Ascending aorta (tissue), 2 donors: ENCODE measurements at regions not wholly inside any gene's neighbourhood (a gene's known extent, or its start where the extent isn't known, plus 50 kb on each side); places are given as distances from the start of the nearest gene placed in this dataset.

Experiments
- DNase-seq, 2 donors: peaks; one replicate each; pipeline ENCODE4 v3.0.0-alpha.2; 2019; ENCODE audit warnings: low spot score in 2 of 2
- H3K27ac ChIP-seq, 2 donors: fragments of 200-600 bp; sonication (generic); one replicate each; pipeline ENCODE4 v1.5.1; 2016 to 2017; ENCODE audit warnings: mild to moderate bottlenecking in 1 of 2
- H3K27me3 ChIP-seq: fragments of 200-600 bp; sonication (generic); one replicate; pipeline ENCODE4 v1.5.1; 2017
- H3K36me3 ChIP-seq, 2 donors: fragments of 200-600 bp; sonication (generic); one replicate each; pipeline ENCODE4 v1.5.1; 2016
- H3K4me1 ChIP-seq, 2 donors: fragments of 200-600 bp; sonication (generic); one replicate each; pipeline ENCODE4 v1.5.1; 2016 to 2017; ENCODE audit warnings: mild to moderate bottlenecking in 1 of 2
- H3K4me3 ChIP-seq, 2 donors: fragments of 200-600 bp; sonication (generic); one replicate each; pipeline ENCODE4 v1.5.1; 2016 to 2017; ENCODE audit warnings: mild to moderate bottlenecking in 1 of 2
- H3K9me3 ChIP-seq, 2 donors: fragments of 200-600 bp; sonication (generic); one replicate each; pipeline ENCODE4 v1.5.1; 2016
- intact Hi-C: fragments of 100-400 bp; cut with DNase I; formaldehyde crosslinking; loops from one replicate; pipeline ENCODE4 v1.15.1; 2023
- TF ChIP-seq, protein P1 (sequence below), 3 experiments: fragments of 200-600 bp in 2 of 3; fragments of 450-650 bp in 1 of 3; sonication (generic) in 2 of 3; IDR thresholded peaks; one replicate each; pipeline ENCODE4 v1.5.1; 2016 to 2019; ENCODE audit warnings: antibody characterized with exemption in 3 of 3, mild to moderate bottlenecking in 1 of 3, moderate library complexity in 1 of 3

DNA sequence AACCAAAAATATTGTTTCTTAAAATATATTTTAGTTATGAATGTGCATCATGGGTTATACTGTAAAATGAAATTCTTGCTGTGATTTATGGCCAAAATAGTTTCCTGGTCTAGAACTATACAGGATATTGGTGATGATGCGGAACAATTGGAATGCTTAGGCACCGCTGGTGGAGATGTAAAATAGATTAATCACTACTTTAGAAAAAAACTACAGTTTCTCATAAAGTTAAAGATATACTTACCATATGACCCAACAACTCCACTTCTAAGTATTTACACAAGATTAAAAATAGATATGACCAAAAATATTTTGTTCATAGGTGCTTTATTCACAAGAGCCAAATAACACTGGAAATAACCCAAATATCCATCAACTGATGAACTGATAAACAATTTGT lies 126.7 kb downstream of the TUSC7 start:
- H3K27ac ChIP-seq = no peak overlapping the region
- intact Hi-C loops = no loop called here
- DNase-seq = no peak
- H3K4me3 ChIP-seq = no peak overlapping the region
- H3K4me1 ChIP-seq = no peaks in the 10 kb centered on the region
- no peaks in the 10 kb centered on the region for H3K36me3 ChIP-seq
- TF ChIP-seq, protein P1, sequence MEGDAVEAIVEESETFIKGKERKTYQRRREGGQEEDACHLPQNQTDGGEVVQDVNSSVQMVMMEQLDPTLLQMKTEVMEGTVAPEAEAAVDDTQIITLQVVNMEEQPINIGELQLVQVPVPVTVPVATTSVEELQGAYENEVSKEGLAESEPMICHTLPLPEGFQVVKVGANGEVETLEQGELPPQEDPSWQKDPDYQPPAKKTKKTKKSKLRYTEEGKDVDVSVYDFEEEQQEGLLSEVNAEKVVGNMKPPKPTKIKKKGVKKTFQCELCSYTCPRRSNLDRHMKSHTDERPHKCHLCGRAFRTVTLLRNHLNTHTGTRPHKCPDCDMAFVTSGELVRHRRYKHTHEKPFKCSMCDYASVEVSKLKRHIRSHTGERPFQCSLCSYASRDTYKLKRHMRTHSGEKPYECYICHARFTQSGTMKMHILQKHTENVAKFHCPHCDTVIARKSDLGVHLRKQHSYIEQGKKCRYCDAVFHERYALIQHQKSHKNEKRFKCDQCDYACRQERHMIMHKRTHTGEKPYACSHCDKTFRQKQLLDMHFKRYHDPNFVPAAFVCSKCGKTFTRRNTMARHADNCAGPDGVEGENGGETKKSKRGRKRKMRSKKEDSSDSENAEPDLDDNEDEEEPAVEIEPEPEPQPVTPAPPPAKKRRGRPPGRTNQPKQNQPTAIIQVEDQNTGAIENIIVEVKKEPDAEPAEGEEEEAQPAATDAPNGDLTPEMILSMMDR (IDR thresholded peaks at IDR 0.05) = no peak
- no peaks in the 10 kb centered on the region for H3K27me3 ChIP-seq
- H3K9me3 ChIP-seq = no peaks in the 10 kb centered on the region

DNA sequence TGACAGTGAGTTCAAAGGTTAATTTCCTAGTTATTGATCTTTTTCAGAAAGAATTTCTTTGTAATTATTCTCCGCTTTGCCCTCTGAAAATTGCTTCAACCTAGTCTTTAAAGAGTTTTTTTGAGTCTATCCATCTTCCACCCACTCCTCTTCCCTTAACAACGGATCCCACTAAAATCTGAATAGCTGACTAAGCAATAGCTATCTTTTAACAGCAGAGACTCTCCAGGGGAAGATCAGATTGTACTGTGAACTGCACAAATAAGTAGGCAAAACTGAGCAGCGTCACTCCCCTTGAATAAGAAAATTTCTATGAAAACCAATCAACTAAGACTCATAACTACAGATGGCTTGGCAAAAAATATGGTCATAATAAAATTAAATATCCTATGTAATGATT lies 127.9 kb downstream of the TUSC7 start:
- TF ChIP-seq, protein P1 (IDR thresholded peaks at IDR 0.05) = no peak
- intact Hi-C loops = no loop called here
- no peaks in the 10 kb centered on the region for H3K9me3 ChIP-seq
- no peak overlapping the region for H3K4me3 ChIP-seq
- H3K36me3 ChIP-seq = no peaks in the 10 kb centered on the region
- no peak overlapping the region for H3K27ac ChIP-seq
- no peaks in the 10 kb centered on the region for H3K4me1 ChIP-seq
- no peak for DNase-seq
- H3K27me3 ChIP-seq = no peaks in the 10 kb centered on the region

DNA sequence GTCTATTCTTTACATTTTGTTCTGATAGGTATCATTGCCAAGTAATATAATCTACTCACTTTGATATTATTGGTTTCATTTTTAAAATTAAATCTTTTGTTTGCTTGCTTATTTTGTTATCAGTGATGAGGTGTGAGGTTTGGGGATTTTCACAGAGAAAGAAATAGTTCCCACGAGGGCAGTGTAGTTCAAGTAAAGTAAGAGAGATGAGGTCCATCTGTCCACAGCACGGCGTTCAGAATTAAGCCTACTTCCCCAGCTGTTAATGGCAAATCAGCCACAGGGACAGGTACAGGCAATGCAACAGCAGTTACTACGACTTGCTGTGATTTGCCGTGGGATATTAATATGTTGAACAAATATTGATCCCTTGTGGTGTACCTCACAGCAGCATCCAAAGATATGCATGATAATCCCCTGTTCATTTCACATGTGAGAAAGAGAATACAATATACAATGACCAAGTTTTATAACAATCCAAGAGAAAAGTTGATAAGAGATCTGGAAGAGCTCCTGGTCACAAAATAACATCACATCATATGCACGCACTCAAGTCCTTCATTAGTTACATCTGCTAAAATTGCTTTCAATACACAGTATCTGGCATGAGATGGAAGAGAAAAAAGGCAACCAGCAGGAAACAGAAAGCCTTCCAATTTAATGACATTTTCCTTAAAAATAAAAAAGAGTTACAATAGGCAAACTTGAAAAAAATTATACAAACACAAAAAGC lies 131.6 kb downstream of the TUSC7 start:
- intact Hi-C loops = no loop called here
- no peak overlapping the region for H3K27ac ChIP-seq

DNA sequence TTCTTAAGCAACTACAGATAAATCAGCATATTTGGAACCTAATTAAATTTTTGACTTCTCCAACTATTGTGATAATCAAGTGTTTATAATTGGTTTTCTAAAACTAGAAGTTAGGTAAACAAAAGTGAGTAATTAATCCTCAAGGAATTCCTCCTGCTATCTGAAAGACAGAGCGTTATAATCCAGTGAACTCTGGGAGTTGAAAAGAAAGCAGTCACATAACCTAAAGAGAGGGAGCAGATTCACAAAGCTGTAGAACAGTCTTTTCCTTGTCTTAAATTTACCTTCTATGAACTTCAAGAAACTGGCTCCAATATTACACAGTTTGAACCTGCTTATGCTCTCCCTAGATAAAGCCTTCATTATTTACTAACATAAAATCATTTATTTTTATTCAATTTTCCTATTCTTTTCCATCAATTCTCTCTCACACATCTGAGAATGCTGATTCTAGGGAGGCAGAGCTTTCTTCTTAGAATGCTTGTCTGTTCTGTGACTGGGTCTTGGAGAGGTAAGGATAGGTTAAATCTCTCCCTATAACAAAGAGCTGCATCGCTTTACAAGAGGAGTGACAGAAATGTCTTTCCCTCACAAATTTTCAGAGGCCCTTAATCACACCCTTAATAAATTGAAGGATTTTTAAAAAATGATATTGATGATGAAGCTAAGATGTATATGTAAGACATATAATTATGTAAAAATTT lies 132.8 kb downstream of the TUSC7 start:
- TF ChIP-seq, protein P1 (IDR thresholded peaks at IDR 0.05) = no peak
- H3K4me1 ChIP-seq = no peaks in the 10 kb centered on the region
- intact Hi-C loops = no loop called here
- H3K27ac ChIP-seq = no peak overlapping the region
- H3K4me3 ChIP-seq = no peak overlapping the region
- no peaks in the 10 kb centered on the region for H3K36me3 ChIP-seq
- no peak for DNase-seq
- H3K27me3 ChIP-seq = no peaks in the 10 kb centered on the region
- no peaks in the 10 kb centered on the region for H3K9me3 ChIP-seq

More for the DNA sequence above, 131.6 kb downstream of the TUSC7 start:
- Histone ChIP-seq H3K4me3 (no peak overlapping the region), H3K36me3 (no peaks in the 10 kb centered on the region), H3K4me1 (no peaks in the 10 kb centered on the region), H3K9me3 (no peaks in the 10 kb centered on the region), H3K27me3 (no peaks in the 10 kb centered on the region)
- no peak for DNase-seq
- TF ChIP-seq, protein P1 (IDR thresholded peaks at IDR 0.05) = no peak

DNA sequence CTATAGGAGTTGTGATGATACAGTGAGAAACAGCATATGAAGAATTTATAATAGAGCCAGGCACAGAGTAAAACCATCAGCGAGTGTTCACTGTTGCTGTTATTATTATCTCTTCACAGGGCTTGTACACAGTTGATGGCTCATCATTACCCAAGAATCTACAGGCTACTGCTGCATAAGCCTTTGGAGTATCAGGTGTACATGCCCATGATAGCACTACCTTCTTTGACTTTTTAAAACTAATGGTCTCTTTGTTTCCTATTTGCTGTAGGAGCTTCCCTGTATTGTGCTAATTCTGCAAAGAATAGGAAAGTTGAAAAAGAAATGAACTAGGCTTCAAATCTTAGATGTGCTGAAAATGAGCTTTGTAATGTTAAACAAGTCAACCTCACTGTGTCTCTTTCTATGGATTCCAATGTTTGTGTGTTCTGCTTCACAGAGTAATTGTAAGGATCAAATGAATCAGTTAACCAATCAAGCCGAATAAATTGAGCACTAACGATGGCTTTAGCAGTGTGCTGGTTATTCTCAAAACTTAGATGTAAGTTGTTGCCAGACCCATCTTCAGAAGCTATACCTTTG lies 138.8 kb downstream of the TUSC7 start:
- Histone ChIP-seq H3K4me1 (no peaks in the 10 kb centered on the region), H3K36me3 (no peaks in the 10 kb centered on the region), H3K27ac (no peak overlapping the region), H3K9me3 (no peaks in the 10 kb centered on the region), H3K4me3 (no peak overlapping the region), H3K27me3 (no peaks in the 10 kb centered on the region)
- TF ChIP-seq, protein P1 (IDR thresholded peaks at IDR 0.05) = no peak
- intact Hi-C loops = no loop called here
- DNase-seq = no peak
